ES-I3 (cell line): ENCODE measurements at regions not wholly inside any gene's neighbourhood (a gene's known extent, or its start where the extent isn't known, plus 50 kb on each side); places are given as distances from the start of the nearest gene placed in this dataset.
A peak's percentile ranks its signal among the peaks of the same experiment; 100 is the strongest.
"Not testable (repeated sequence)": the region's sequence is repeated elsewhere in the genome, so short reads cannot be mapped to it uniquely, and the experiment has no call there.

ENCODE experiments used
- H3K36me3 ChIP-seq: 2 replicates; pipeline ENCODE4 v1.6.1; 2013; ENCODE audit warnings: mild to moderate bottlenecking, low read length, control low read depth, moderate library complexity; ENCODE audit not compliant: insufficient read depth
- H3K4me1 ChIP-seq: 2 replicates; pipeline ENCODE4 v1.6.1; 2013; ENCODE audit warnings: mild to moderate bottlenecking, control low read depth, low read length; ENCODE audit not compliant: insufficient read depth
- H3K9ac ChIP-seq: 2 replicates; pipeline ENCODE4 v1.6.1; 2013; ENCODE audit warnings: low read depth, mild to moderate bottlenecking, low read length, moderate library complexity
- H3K9me3 ChIP-seq: 2 replicates; pipeline ENCODE4 v1.6.1; 2013; ENCODE audit warnings: mild to moderate bottlenecking, low read length, moderate library complexity; ENCODE audit not compliant: control insufficient read depth, insufficient read depth

DNA sequence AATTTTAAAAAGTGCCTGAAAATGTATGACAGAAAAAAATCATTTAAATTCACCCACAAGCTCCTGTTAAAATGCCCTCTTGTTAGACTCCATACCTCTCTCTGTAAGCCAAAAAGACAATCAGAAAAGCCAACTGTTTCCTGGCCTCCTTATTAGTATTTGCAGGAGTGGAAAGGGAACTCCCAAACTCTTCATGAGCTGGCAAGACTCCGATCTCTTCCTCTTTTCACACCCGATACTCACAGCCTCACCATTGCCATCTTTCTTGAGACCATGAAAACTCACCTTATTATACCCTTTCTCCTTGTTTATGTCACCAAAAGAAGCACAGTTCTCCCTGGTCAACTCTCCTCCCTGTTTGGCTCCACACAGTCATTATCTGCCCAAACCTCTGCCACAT, 197.8 kb downstream of the DMAC1 start:
- Histone ChIP-seq H3K9me3 (no peaks in the 10 kb centered on the region; the same call in 1 of the 2 replicates), H3K4me1 (no peaks in the 10 kb centered on the region), H3K9ac (no peak overlapping the region), H3K36me3 (no peaks in the 10 kb centered on the region)

DNA sequence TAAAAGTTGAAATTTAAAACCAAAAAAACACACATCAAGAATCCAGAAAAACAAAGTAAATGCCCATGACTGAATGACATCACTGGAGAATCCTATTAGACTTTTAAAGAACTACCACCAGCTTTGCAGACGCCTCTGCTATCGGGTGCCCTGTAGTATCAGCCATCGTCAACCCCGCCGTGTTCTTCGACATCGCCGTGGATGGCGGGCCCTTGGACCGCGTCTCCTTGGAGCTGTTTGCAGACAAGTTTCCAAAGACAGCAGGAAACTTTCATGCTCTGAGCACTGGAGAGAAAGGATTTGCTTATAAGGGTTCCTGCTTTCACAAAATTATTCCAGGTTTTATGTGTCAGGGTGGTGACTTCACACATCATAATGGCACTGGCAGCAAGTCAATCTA, 201.9 kb downstream of the DMAC1 start:
- H3K9ac ChIP-seq, result no peak overlapping the region
- no peaks in the 10 kb centered on the region for H3K9me3 ChIP-seq
- H3K4me1 ChIP-seq, result no peaks in the 10 kb centered on the region
- no peaks in the 10 kb centered on the region for H3K36me3 ChIP-seq

DNA sequence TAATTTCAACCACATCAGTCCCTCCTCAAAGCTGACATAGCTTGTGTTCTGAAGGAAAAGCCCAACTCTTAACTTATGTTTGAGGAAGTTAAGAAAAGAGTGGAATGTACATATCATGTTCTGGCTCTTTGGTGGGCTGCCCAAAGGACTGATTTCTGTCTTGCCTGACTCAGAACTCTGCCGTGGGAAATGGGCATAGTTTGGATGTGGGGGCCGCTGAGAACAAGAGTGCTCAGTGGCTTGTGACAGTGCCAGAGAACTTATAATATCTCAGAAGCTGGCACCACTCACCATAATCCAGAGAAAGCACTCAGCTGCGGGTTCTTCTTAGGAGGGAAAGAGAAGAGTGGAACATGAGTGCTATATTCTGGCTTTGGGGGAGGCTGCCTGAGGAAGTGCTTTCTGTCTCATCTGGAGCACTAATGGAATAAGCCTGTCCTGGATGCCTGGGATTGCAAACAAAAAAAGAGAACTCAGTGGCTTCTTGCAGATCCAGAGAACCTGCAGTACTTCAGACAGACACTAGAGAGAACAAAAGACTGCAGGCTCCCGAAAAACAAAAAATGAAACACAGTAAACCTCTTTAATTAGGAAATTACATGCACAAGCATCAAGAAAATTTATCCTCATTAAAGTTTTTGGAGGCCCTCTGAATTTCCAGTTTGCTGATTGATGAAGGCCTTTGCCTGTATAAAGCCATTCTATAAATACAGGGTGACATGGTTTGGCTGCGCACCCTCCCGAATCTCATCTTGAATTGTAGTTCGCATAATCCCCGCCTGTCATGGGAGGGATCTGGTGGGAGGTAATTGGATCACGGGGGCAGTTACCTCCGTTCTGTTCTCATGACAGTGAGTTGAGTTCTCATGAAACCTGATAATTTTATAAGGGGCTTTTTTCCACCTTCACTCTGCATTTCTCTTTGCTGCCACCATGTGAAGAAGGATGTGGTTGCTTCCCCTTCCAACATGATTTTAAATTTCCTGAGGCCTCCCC, 207.0 kb downstream of the DMAC1 start:
- Histone ChIP-seq H3K4me1 (no peaks in the 10 kb centered on the region), H3K9me3 (no peaks in the 10 kb centered on the region), H3K9ac (peak overlapping the region; percentile 35; the same call in 1 of the 2 replicates), H3K36me3 (no peaks in the 10 kb centered on the region)

DNA sequence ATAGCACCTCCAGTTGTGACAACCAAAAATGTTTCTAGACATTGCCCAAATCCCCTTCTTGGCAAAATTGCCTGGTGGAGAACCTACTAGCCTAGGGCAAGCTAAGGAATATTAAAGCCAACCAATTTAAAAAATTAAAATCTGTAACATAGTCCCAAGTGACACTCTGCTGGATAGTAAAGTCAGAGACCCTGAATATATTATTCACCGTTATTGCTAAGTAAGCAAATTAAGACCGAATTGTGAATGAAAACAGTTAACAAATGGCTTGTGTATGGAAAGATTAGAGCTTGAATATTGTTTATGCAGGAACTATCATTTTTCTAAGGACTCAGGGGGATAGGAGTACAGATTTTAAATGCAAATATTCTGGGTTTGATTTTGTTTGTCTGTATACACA, 208.1 kb downstream of the DMAC1 start:
- Histone ChIP-seq H3K4me1 (no peaks in the 10 kb centered on the region), H3K9ac (no peak overlapping the region), H3K36me3 (no peaks in the 10 kb centered on the region), H3K9me3 (no peaks in the 10 kb centered on the region)

DNA sequence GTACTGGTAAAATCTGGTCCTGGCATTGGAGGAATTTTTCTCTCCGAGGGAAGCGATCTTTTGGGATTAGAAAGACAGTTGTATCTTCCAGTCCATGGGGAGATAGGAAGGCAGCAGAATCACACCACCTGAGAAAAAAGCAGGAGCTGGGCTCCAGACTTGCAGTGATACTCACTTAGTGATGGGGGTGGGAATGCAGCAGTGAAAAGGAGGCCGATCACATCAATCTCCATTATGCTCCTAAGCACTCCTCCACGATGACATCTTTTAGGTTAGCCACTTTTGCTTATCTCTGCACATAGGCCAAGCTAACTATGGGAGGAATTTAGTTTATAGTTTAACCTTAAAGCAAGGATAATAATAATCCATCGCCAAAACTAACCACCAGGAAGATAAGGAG, 219.0 kb downstream of the DMAC1 start:
- H3K9me3 ChIP-seq, result no peaks in the 10 kb centered on the region; the same call in 1 of the 2 replicates
- H3K36me3 ChIP-seq, result no peaks in the 10 kb centered on the region
- H3K9ac ChIP-seq, result no peak overlapping the region

DNA sequence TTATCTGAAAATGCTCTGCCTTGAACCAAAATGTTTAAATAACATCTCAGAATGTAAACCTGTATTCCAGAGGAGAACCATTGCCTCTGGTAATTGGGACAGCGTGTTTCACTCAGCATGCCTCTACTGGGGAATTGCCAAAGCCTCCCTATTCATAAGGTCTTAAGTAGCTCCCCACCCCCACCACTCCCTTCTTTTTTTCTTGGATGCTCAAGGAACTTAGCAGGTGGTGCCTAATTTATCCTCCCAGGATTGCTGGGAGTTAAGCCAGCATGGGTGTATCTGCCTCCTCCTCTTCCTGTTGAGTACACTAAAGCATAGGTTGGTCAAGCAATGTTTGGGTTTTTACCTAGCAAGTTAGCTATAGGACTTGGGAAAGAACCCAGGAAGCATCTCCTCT, 220.2 kb downstream of the DMAC1 start:
- no peaks in the 10 kb centered on the region; the same call in 1 of the 2 replicates for H3K4me1 ChIP-seq
- H3K9ac ChIP-seq, result no peak overlapping the region
- no peaks in the 10 kb centered on the region for H3K36me3 ChIP-seq
- H3K9me3 ChIP-seq, result no peaks in the 10 kb centered on the region

More for the DNA sequence above, 219.0 kb downstream of the DMAC1 start:
- no peaks in the 10 kb centered on the region; the same call in 1 of the 2 replicates for H3K4me1 ChIP-seq

DNA sequence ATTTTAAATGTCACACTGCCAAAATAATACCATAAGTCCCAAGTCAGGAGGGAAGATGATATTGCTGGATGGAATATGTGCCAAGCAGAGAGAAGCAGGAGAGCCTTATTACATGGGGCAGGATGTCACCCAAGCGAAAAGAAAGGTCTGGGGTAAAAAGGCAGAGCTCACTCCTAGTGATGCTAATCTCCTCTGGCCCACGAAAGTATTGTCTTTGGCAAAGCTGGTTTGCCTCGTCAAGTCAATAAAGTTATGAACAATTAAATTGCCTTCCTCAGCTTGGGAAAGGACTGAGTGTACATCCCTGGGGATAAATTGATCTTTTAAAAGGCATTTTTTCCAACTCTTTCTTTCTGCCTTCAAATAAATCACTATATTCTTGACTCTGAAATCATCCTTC, 220.6 kb downstream of the DMAC1 start:
- Histone ChIP-seq H3K4me1 (no peaks in the 10 kb centered on the region; the same call in 1 of the 2 replicates), H3K9me3 (no peaks in the 10 kb centered on the region), H3K9ac (no peak overlapping the region), H3K36me3 (no peaks in the 10 kb centered on the region)

DNA sequence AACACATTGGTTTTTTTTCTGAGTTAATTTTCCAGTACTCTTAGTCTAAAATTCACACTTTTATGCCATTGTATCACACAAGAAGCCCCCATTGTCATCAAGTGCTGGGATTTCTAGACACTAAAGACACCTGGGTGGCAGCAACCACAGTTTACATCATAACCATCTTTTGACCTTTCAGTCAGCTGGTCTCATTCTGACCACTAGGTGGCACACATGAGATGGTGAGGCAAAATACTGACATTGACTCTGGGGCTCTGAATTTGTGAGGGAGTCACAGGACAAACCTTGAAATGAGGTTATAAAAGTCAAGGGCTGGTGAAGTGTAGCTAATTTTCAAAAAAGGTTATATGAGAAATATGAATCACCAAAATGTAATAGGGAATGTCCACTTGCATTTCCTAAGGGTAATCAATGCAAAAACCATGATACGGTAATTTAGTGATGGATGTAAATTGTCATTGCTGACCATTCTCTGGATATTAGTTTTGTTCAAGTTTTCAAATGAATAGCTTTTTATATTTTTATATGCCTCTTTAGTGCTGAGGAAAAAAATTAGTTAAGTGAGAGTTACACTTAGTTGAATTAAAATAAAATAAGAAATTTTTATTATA, 229.4 kb downstream of the DMAC1 start:
- no peaks in the 10 kb centered on the region for H3K9me3 ChIP-seq
- H3K36me3 ChIP-seq, result no peaks in the 10 kb centered on the region
- H3K9ac ChIP-seq, result no peak overlapping the region
- H3K4me1 ChIP-seq, result no peaks in the 10 kb centered on the region

GRCh38 chr9:7567687-7568086, 231.9 kb downstream of the DMAC1 start:
- H3K9me3 ChIP-seq, result no peaks in the 10 kb centered on the region
- H3K9ac ChIP-seq, result no peak overlapping the region
- H3K4me1 ChIP-seq, result no peaks in the 10 kb centered on the region
- H3K36me3 ChIP-seq, result no peaks in the 10 kb centered on the region

- Histone ChIP-seq H3K36me3 (no peaks in the 10 kb centered on the region), H3K9me3 (no peaks in the 10 kb centered on the region), H3K9ac (no peak overlapping the region), H3K4me1 (no peaks in the 10 kb centered on the region)
Observed at GRCh38 chr9:7561527-7562080, 238.0 kb downstream of the DMAC1 start.

- H3K4me1 ChIP-seq, result no peaks in the 10 kb centered on the region
- H3K9me3 ChIP-seq, result no peaks in the 10 kb centered on the region
- H3K9ac ChIP-seq, result no peak overlapping the region
- no peaks in the 10 kb centered on the region for H3K36me3 ChIP-seq
Observed at GRCh38 chr9:7560669-7561305, 238.8 kb downstream of the DMAC1 start.

- Histone ChIP-seq H3K9me3 (no peaks in the 10 kb centered on the region), H3K36me3 (no peaks in the 10 kb centered on the region), H3K9ac (no peak overlapping the region), H3K4me1 (no peaks in the 10 kb centered on the region)
Observed at GRCh38 chr9:7554699-7555098, 244.9 kb downstream of the DMAC1 start.

DNA sequence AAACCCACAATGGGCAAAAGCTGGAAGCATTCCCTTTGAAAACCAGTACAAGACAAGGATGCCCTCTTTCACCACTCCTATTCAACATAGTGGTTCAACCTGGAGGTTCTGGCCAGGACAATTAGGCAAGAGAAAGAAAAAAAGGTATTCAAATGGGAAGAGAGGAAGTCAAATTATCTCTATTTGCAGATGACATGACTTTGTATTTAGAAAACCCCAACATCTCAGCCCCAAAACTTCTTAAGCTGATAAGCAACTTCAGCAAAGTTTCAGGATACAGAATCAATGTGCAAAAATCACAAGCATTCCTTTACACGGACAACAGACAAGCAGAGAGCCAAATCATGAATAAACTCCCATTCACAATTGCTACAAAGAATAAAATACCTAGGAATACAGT, 246.9 kb downstream of the DMAC1 start:
- not testable (repeated sequence) for H3K9me3 ChIP-seq, H3K4me1 ChIP-seq, H3K36me3 ChIP-seq, H3K9ac ChIP-seq

DNA sequence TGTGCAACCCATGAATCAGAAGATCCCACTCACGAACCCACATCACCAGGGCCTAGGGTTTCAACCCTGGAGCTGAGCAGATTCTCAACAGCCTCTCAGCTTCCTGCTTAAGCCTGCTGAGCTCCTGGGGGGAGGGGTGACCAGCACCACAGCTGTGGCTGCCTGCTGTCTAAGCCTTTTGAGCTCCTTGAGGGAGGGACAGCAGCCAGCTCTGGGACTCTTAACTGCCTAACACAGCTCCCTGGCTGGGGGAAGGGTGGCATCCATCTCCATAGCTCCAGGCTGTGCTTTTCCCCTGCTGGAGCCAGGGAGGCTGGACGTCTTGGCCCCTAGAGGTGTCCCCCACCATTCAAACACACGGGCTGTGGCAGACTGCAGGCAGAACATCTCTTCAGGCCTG, 250.3 kb downstream of the DMAC1 start:
- Histone ChIP-seq H3K9ac (no peak overlapping the region), H3K9me3 (no peaks in the 10 kb centered on the region), H3K4me1 (peaks cover 8% of the 10 kb centered on the region; the same call in 1 of the 2 replicates), H3K36me3 (no peaks in the 10 kb centered on the region)
